T47D (cell line): ENCODE measurements at regions not wholly inside any gene's neighbourhood (a gene's known extent, or its start where the extent isn't known, plus 50 kb on each side); places are given as distances from the start of the nearest gene placed in this dataset.

Experiments used
- DNase-seq, 2 experiments: peaks; one replicate each; pipeline versions ENCODE4 v3.0.0 to v3.0.0-alpha.2; 2011 to 2012; ENCODE audit warnings: low read depth in 1 of 2, low spot score in 1 of 2
- JUND ChIP-seq: IDR thresholded peaks from 2 replicates; pipeline ENCODE4 v1.6.1; 2012; ENCODE audit warnings: low read depth
- in situ Hi-C: cut with HindIII; loops from 2 replicates; pipeline ENCODE4 v1.10.0; 2016; ENCODE audit warnings: low sequenced_read_pairs, low pct_unique_long_range_greater_than_20kb

DNA sequence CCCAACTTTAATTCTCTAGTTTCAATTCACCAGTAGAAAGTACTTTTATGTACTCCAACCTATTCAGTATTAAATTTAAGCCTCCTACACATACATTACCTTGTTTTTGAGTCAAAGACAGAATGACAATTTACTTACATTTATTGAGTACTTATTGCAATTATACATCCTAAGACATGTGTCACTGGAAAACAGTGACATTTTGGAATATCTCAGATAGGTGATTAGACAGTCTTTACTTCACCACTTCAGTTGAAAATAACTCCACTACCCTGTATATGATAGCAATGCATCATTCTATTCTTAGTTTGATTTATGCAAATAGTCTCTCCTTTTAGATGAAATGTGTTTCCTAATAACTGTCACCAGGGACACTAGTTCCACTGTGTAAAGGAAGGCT lies 461.5 kb downstream of the TUSC7 start:
- in situ Hi-C loops = no loop called here
- TF ChIP-seq JUND = no peak
- DNase-seq = no peak

DNA sequence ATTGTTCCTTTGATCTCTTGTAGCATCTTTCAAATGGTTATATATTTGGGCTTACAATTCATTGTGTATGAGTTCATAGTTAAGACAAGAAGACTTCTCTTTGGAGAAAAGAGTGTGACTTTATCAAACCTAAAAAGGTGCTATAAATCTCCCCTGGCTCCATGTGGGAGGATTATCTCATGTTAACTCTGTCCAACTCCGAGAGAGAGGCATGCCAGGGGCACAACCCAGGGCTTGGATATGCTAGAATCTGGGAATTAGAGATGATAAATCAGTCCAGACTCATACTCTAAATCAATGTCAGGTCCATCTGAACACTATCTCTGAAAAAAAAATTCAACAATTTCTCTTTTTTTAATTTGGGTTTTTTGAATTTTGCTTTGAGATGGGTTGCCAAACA lies 462.8 kb downstream of the TUSC7 start:
- DNase-seq = no peak
- TF ChIP-seq JUND = no peak
- in situ Hi-C loops = no loop called here

DNA sequence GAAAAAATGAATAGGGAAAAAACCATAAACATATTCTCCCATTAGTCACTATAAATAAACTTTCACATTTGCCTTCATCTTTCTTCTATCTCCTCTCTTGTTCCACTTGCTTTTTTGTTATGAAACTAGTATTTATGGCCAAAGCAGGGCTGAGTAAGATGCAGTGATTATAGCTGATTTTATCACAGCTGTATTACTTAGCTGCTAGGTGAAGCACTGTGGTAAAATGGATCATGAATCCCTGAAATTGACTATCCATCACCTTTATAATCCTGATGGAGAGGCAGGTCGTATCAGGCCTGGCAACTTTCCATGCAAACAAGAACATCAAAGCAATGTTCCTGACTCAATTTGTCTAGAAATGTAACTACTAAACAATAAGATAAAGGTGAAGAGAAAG lies 471.6 kb downstream of the TUSC7 start:
- no peak for TF ChIP-seq JUND
- no peak for DNase-seq
- in situ Hi-C loops = no loop called here

DNA sequence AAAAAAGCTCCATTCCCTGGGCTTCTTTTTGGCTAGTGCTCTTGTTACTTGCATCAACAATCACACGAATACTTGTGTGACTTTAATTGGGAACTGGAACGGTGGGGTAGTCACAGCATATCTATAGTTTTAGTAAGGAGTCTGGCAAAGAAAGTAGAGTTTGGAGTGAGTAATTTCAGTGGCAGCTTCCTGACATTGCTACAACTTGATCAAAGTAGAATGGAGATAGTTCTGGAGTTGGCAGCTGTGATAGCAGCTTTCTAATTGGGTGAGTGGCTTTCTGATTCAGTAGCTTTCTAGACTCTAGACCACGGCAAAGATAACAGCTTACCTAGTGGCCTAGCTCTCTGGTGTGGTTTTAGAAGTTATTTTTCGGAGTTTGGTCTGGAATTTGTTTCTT lies 475.0 kb downstream of the TUSC7 start:
- no peak for DNase-seq
- TF ChIP-seq JUND = no peak
- in situ Hi-C loops = no loop called here

DNA sequence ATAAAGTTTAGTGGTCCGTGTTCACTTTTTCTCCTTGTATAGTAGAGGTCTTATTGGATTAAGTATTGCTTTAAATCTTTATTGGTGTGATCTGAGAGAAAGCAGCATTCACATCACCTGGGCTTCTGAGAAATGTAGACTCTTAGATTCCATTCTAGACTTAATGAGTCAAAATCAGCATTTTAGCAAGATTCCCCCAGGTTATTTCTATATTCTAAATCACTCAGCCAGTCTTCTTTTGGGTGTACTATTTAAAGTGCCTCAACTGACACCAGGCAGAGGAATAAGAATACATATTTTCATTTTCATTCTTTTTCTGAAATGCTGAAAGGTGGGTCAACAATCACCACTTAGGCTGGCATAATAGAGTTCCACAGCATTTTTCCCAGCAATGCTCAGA lies 481.7 kb downstream of the TUSC7 start:
- in situ Hi-C loops = no loop called here

DNA sequence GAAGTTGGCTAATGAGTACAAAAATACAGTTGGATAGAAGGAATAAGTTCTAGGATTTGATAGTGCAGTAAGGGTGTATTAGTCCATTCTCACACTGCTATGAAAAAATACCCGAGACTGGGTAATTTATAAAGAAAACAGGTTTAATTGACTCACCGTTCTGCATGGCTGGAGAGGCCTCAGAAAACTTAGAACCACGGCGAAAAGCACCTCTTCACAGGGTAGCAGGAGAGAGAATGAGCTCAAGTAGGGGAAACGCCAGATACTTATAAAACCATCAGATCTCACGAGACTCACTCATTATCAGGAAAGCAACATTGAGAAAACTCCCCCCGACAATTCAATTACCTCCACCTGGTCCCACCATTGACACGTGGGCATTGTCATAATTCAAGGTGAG lies 483.3 kb downstream of the TUSC7 start:
- TF ChIP-seq JUND = no peak
- in situ Hi-C loops = no loop called here
- DNase-seq = no peak

More for the DNA sequence above, 481.7 kb downstream of the TUSC7 start:
- no peak for DNase-seq
- TF ChIP-seq JUND = no peak

DNA sequence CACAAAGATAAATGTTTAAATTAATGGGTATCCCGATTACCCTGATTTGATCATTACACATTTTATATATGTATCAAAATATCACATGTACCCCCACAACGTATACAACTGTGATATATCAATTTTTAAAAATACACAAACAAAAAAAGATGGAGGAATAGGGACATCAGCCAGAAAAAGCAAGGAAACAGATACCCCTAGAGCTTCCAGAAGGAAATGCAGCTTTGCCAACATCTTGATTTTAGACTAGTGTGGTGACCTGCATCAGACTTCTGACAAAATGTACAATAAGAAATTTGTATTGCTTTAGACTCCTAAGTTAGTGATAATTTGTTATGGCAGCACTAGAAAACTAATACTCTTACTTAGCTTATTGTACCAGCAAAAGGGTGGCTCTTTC lies 483.8 kb downstream of the TUSC7 start:
- TF ChIP-seq JUND = no peak
- DNase-seq = peak in 1 of 2 experiments; percentile 12
- in situ Hi-C loops = no loop called here

DNA sequence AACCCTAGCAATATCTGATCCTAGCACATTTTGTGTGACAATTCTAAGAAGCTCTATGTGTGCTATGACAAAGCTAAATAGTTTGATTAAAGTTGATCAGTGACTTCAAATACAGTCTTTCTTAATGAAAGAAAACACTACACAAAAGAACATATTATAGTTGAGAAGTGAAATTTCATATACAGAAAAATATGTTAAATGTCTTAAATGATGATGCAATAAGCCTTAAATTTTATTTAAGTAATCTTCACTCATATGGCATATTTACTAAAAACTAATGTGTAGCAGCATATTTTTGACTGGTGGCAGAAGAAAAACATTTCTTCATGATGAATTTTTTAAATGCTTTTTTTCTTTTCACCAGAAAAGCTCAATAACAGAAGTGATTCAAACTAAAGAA lies 485.5 kb downstream of the TUSC7 start:
- TF ChIP-seq JUND = no peak
- no peak for DNase-seq
- in situ Hi-C loops = no loop called here

DNA sequence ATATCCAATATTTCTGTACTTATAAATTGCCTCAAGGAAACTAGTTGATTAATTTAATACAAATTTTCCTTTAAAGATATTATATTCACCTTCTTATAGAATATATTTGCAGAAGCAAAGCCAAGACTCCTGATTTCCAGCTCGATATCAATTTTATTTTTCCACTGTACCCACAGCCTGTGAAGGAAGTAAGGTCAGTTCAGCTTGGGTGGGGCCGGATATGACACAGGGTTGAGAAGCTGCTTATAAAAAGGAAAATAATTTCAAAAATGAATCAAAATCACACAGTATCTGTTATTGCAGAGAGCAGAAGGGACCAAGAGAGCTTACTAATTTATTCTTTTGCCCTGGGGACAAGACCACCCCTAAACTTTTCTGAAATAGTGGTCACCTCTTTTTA lies 491.4 kb downstream of the TUSC7 start:
- TF ChIP-seq JUND = no peak
- DNase-seq = no peak
- in situ Hi-C loops = no loop called here

DNA sequence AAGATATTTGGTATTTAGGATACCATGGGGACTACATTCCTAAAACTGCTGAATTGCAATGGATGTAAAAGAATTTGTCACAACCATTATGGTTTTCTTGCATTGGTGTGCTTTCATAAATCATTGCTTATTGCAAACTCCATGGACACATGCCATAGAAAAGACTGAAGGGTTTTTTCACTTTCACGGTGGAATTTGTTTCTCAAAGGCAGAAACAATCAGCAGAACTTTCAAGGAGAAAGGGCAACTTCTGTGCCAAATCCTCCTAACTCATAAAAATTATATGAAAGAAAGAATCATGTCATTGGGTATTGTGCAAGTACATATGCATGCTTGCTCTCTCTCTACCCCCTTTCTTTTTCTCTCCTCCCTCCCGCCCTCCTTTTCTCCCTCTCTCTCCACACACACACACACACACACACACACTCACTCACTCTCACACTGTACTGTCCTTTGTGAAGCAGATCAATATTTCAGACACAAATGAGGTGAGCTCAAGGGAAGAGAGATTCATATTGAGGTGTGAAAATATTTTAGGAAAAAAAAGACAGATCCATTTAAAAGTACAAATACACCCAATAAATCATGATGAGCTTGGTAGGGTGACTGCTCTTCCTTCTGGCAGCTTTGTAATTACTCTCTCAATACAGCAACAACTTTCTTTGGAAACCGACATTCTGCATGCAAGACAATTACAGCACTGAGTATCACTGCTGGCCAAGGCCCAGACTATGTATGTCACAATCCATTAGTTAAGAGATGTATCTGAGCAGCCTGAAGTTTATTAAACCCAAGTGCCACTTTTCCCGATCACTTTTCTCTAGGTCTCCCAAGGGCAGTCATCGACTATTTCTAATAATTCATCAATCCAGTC lies 492.6 kb downstream of the TUSC7 start:
- TF ChIP-seq JUND = no peak
- no peak for DNase-seq
- in situ Hi-C loops = no loop called here

DNA sequence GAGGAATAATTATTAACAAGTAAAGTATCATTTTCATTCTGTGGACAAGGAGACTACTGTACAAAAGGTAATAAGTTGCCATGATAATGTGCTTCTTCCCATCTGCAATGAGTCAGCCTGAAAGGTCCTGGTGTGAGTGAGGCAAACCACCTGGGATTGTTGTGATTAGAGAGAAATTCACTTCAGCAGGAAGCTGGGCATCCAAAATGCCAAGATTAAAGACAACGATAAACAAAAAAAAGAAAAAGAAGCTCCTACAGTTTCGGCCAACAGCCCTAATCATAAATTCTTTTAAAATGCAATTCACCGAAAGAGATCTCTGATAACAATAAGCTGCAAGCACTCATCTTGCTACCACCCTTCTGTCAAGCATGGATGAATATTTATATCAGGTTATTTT lies 507.8 kb downstream of the TUSC7 start:
- DNase-seq = no peak
- in situ Hi-C loops = no loop called here
- TF ChIP-seq JUND = no peak

DNA sequence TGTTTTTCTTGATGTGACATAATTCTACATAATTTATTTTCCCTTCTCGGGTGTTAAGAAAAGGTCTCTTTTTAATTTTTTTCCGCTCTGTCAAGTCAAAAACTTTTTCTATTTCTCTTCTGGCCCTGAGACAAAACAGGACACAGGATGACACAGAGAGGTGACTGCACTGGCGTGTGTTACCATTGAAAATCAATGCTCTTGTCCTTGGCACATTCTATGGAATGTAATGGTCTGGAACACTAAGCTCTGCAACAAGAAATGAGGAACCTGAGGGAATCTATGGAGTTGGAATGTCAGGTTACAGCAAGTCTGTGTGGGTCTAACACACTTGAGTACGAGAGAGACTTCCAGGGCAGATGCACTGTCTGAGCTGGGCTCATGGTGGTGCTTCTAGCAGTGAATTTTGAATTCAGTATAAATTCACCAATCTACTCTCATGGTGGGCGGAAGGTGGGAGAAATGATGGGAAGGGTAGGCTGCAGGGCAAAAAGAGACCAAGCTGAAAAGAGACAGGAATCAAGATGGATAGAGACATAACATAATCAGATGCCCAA lies 508.3 kb downstream of the TUSC7 start:
- TF ChIP-seq JUND = no peak
- in situ Hi-C loops = no loop called here

DNA sequence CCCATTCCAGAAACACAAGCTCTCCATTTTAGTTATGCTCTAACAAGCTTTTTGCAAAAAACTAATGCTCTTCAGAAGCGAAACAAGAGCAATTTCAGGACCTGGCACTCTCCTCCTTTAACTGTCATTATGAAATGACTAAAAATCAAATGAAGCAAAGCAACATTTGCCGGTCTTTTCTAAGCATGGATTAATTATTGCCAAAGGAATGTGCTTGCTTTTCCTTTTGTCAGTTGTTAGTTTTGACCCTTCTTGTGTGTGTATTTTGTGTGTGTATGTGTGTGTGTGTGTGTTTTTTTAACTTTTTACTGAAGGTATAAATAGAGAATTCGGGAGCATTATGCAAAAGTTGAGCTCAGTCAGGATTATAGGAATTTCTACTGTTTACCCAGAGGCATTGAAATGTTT lies 509.1 kb downstream of the TUSC7 start:
- in situ Hi-C loops = no loop called here
- no peak for DNase-seq
- no peak for TF ChIP-seq JUND

More for the DNA sequence above, 508.3 kb downstream of the TUSC7 start:
- no peak for DNase-seq

DNA sequence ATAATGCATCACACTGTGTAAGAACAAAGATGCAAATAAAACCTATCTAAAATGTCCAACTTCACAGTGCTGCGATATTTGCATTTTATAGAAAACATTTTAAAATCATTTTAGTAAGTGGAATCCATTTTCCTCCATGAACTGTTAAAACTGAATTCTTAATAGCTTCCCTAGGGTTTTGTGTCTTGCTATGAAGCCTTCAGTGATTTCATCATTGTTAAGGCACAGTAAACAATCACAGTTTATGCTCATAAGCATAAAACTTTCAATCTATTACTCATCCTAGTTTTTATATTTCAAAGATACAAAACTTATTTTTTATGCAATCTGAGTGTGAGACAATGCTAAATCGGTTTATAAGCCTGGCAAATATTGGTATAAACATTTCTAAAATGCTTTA lies 509.7 kb downstream of the TUSC7 start:
- TF ChIP-seq JUND = no peak
- in situ Hi-C loops = no loop called here
- DNase-seq = no peak
